ENCODE measurements at regions not wholly inside any gene's neighbourhood (a gene's known extent, or its start where the extent isn't known, plus 50 kb on each side); places are given as distances from the start of the nearest gene placed in this dataset.
"Not testable (repeated sequence)": the region's sequence is repeated elsewhere in the genome, so short reads cannot be mapped to it uniquely, and the experiment has no call there.

DNA sequence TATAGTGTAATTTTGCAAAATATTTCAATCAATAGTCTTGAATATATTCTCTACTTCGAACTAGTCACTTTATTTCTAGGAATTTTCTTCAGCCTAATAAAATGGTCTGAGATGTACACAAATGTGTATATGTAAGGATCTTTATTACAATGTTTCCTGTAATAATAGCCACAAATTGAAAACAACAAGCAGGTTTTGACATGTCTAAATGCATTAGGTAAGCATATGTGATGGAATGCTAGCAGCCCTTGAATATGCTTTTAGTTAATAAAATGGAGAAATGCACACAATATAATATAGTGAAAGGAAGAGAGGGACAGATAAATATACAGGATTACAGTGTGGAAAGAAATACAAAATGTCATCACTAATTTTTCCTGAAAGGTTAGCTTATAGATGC, 196.5 kb upstream of the IRX5 start:
- no peaks in the 10 kb centered on the region for H3K4me1 ChIP-seq (ENCODE audit: low read depth)
- no peak for DNase-seq
- no peak for ATAC-seq
- intact Hi-C loops (cut with DNase I, micrococcal nuclease) = no loop called here
- TF ChIP-seq, protein P1, sequence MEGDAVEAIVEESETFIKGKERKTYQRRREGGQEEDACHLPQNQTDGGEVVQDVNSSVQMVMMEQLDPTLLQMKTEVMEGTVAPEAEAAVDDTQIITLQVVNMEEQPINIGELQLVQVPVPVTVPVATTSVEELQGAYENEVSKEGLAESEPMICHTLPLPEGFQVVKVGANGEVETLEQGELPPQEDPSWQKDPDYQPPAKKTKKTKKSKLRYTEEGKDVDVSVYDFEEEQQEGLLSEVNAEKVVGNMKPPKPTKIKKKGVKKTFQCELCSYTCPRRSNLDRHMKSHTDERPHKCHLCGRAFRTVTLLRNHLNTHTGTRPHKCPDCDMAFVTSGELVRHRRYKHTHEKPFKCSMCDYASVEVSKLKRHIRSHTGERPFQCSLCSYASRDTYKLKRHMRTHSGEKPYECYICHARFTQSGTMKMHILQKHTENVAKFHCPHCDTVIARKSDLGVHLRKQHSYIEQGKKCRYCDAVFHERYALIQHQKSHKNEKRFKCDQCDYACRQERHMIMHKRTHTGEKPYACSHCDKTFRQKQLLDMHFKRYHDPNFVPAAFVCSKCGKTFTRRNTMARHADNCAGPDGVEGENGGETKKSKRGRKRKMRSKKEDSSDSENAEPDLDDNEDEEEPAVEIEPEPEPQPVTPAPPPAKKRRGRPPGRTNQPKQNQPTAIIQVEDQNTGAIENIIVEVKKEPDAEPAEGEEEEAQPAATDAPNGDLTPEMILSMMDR (IDR thresholded peaks at IDR 0.05) = no peak
- no peaks in the 10 kb centered on the region for H3K9me3 ChIP-seq
- H3K36me3 ChIP-seq (ENCODE audit: low read depth) = no peaks in the 10 kb centered on the region
- H3K4me3 ChIP-seq = no peak overlapping the region

DNA sequence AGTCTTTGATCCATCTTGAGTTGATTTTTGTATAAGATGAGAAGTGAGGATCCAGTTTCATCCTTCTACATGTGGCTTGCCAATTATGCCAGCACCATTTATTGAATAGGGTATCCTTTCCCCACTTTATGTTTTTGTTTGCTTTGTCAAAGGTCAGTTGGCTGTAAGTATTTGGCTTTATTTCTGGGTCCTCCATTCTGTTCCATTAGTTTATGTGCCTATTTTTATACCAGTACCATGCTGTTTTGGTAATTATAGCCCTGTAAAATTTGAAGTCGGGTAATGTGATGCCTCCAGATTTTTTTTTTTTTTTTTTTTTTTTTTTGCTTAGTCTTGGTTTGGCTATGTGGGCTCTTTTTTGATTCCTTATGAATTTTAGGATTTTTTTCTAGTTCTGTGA, 203.0 kb upstream of the IRX5 start:
- H3K36me3 ChIP-seq (ENCODE audit: low read depth); intact Hi-C loops (cut with DNase I, micrococcal nuclease); H3K9me3 ChIP-seq; ATAC-seq; DNase-seq; H3K4me3 ChIP-seq; H3K4me1 ChIP-seq (ENCODE audit: low read depth): not testable (repeated sequence)

DNA sequence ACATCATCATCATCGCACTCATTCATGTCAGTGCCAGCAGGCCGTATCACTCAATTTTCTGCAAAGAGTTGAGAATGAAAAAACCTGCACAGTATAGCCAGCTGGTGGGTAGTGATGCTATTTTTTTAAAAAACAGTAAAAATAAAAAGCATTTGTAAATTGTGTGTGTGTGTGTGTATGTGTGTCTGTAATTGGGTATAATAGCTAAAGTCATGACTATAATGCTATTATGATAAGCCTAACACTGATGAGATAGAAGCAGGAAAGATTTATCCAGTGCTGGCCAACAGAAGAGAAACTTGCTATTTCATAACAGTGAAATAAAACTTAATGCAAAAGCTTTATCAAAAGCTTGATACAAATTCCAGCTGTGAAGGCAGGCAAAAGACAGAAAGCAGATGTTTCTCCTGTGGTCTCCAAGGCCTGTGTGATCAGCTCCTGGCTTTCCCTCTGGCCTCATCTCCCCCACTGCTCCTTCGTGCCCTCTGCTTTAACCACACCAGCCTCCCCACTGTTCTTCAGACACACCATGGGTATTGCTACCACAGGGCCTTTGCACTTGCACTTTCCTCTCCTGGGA, 206.2 kb upstream of the IRX5 start:
- ATAC-seq = no peak
- Histone ChIP-seq H3K4me3 (no peak overlapping the region), H3K9me3 (no peaks in the 10 kb centered on the region), H3K36me3 (ENCODE audit: low read depth) (no peaks in the 10 kb centered on the region), H3K4me1 (ENCODE audit: low read depth) (no peaks in the 10 kb centered on the region)
- intact Hi-C loops (cut with DNase I, micrococcal nuclease) = no loop called here
- no peak for DNase-seq
- TF ChIP-seq, protein P1 (IDR thresholded peaks at IDR 0.05) = no peak

DNA sequence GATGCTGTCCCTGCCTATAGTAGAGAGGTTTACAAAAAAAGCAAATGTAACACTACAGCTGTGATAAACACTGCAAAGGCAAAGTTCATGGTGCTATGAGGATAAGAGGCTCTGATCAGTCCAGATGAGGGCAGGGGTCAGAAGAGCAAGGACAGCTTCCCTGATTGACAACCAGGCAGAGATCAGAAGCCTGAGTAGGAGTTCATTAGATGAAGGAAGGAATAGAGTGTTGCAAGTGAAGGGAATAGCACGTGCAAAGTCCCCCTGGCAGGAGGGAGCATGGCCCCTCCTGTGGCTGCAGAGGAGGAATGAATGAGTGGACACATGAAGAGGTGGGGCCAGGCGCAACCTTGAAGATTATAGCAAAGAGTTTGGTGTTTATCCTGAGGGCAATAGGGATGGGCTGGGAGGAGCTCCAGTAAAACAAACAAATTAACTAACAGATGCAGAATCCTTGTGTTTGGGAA, 208.4 kb upstream of the IRX5 start:
- Histone ChIP-seq H3K9me3 (no peaks in the 10 kb centered on the region), H3K36me3 (ENCODE audit: low read depth) (no peaks in the 10 kb centered on the region), H3K4me3 (no peak overlapping the region), H3K4me1 (ENCODE audit: low read depth) (no peaks in the 10 kb centered on the region)
- intact Hi-C loops (cut with DNase I, micrococcal nuclease) = no loop called here
- ATAC-seq (no peak), DNase-seq (no peak)
- TF ChIP-seq, protein P1 (IDR thresholded peaks at IDR 0.05) = no peak

DNA sequence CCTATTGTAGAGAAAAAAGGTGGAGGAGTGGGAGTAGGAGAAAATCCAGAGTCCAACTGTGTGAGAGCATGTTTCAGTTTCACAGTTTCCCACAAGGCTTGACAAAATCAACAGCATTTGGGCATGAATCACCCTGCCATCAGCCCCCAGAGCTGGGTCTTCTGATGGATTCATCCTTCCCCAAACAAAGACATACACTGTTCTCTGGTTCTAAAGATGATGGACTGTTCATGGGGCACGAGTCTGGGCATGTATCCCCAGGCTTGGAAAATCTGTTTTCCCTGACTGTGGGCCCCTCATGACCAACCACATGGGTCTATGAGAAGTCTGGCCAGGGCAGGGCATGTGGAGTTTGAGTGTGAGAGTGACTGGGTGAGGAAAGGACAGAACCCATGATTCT, 210.4 kb upstream of the IRX5 start:
- TF ChIP-seq, protein P1 (IDR thresholded peaks at IDR 0.05) = no peak
- H3K4me3 ChIP-seq = no peak overlapping the region
- ATAC-seq (no peak), DNase-seq (no peak)
- no peaks in the 10 kb centered on the region for H3K4me1 ChIP-seq (ENCODE audit: low read depth)
- H3K36me3 ChIP-seq (ENCODE audit: low read depth) = no peaks in the 10 kb centered on the region
- H3K9me3 ChIP-seq = no peaks in the 10 kb centered on the region
- intact Hi-C loops (cut with DNase I, micrococcal nuclease) = no loop called here

DNA sequence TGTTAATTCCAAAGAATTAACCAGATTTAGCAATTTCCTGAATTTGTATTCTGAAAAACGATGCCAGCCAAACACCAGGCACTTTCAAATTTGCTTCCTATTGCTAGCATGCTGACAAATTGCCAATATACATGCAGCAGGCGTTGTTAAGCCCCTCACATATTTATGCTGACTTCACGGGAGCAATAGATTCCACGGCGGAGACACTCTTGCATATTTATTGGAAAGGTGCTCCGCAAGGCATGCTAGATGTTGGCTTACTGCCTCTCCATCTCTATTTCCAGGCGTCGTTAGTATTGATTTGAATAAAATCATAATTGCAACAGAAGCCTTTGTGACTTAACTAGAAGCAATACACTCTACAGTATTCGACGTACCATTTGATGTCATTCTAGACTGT, 211.0 kb upstream of the IRX5 start:
- Histone ChIP-seq H3K4me3 (no peak overlapping the region), H3K9me3 (no peaks in the 10 kb centered on the region), H3K4me1 (ENCODE audit: low read depth) (no peaks in the 10 kb centered on the region), H3K36me3 (ENCODE audit: low read depth) (no peaks in the 10 kb centered on the region)
- DNase-seq (no peak), ATAC-seq (no peak)
- intact Hi-C loops (cut with DNase I, micrococcal nuclease) = no loop called here
- TF ChIP-seq, protein P1 (IDR thresholded peaks at IDR 0.05) = no peak
